HFF-Myc (cell line): ENCODE measurements at regions not wholly inside any gene's neighbourhood (a gene's known extent, or its start where the extent isn't known, plus 50 kb on each side); places are given as distances from the start of the nearest gene placed in this dataset.
"Not testable (repeated sequence)": the region's sequence is repeated elsewhere in the genome, so short reads cannot be mapped to it uniquely, and the experiment has no call there.

ENCODE experiments used
- DNase-seq: peaks from one replicate; pipeline ENCODE4 v3.0.0-alpha.2; 2011; ENCODE audit warnings: low read depth; ENCODE audit errors: extremely low read depth
- H3K4me3 ChIP-seq: replicated peaks from 2 replicates; pipeline ENCODE4 v1.5.1; 2011; ENCODE audit warnings: low read depth, mild to moderate bottlenecking, control low read depth, low read length
- CTCF ChIP-seq: IDR thresholded peaks from 2 replicates; pipeline ENCODE4 v1.5.1; 2012; ENCODE audit warnings: mild to moderate bottlenecking, low read depth, low read length, control low read depth; ENCODE audit errors: missing control alignments

DNA sequence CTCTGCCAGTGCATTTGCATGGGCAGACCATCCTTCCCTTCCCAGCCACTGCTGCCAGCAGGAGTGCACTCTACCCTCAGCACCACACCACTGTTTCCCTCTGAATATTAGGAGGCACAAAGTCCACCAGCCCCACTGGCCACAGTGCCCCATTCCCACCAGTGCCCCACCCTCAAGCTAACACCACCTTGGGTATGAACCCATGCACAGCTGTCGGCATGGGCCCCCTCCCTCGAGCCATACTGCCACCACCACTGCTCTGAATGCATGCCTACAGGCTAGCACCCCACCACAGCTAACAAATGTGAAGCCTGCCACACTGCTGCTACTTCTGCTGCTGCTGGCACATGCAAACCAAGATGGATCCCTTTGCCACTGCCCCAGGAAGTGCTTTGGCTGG is 810.4 kb downstream of the TRAM1L1 start:
- no peak overlapping the region for H3K4me3 ChIP-seq
- DNase-seq = no peak
- no peak for TF ChIP-seq CTCF

DNA sequence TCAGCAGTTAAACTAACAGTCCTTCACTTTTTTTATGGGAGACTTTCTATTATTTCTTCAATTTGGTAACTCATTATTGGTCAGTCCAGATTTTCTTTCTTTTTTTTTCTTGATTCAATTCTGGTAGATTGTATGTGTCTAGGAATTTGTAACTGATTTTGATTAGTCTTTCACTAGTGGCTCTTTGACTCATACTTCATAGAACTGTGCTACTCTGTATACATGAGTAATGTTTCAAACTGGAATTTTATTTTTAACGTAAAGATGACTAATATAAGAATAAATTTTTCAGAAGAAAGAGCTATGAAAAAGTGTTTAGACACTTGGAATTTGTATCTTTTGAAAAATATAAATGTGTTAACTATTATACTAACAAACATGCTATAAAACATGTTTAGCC is 813.0 kb downstream of the TRAM1L1 start:
- TF ChIP-seq CTCF = no peak
- DNase-seq = no peak
- H3K4me3 ChIP-seq = no peak overlapping the region

GRCh38 chr4:116260931-116261330 is 824.4 kb downstream of the TRAM1L1 start:
- not testable (repeated sequence) for DNase-seq, H3K4me3 ChIP-seq

- DNase-seq = no peak
- no peak overlapping the region for H3K4me3 ChIP-seq
These were observed 840.6 kb downstream of the TRAM1L1 start for GRCh38 chr4:116244771-116245170.

DNA sequence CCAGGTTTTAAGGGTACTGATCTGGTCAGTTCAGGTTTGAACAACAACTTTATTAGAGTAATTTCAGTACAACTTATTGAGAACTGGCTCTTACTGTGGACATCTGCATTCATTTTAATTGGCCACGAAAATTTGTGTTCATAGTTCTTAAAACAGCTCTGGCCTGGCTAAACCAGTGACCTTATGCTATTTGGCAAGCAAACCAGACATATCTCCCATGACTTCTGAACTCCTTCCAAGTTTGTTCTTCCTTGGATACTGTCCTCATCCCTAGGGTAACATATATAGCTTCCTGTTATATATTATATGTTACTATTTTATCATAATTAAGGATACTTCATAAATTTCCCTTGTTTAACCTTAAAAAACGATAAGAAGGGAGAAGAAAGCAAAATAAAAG is 841.9 kb downstream of the TRAM1L1 start:
- H3K4me3 ChIP-seq = no peak overlapping the region
- no peak for TF ChIP-seq CTCF
- no peak for DNase-seq

More at GRCh38 chr4:116244771-116245170, 840.6 kb downstream of the TRAM1L1 start:
- no peak for TF ChIP-seq CTCF

- H3K4me3 ChIP-seq = no peak overlapping the region
- no peak for TF ChIP-seq CTCF
- DNase-seq = no peak
These were observed 851.4 kb downstream of the TRAM1L1 start for GRCh38 chr4:116233971-116234370.

DNA sequence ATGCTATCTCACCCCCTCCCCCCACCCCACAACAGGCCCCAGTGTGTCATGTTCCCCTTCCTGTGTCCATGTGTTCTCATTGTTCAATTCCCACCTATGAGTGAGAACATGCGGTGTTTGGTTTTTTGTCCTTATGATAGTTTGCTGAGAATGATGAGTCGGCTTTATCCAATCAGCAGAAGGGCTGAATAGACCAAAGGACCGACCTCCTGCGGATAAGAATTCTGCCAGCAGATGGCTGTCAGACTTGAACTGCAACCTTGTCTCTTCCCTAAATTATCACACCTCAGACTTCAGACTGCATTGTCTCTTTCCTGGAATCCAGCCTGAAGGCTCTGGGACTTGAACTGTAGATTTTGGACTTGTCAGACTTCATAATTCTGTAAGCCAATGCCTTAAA is 853.4 kb downstream of the TRAM1L1 start:
- H3K4me3 ChIP-seq, DNase-seq: not testable (repeated sequence)

GRCh38 chr4:116229420-116229819 is 856.0 kb downstream of the TRAM1L1 start:
- H3K4me3 ChIP-seq = no peak overlapping the region
- TF ChIP-seq CTCF = no peak
- DNase-seq = no peak
